ENCODE measurements at regions not wholly inside any gene's neighbourhood (a gene's known extent, or its start where the extent isn't known, plus 50 kb on each side); places are given as distances from the start of the nearest gene placed in this dataset.

- TF ChIP-seq POLR2AphosphoS5 (IDR thresholded peaks at IDR 0.05; ENCODE audit: low read depth) (no peak), CTCF (conservative IDR thresholded peaks at IDR 0.05; ENCODE audit: low read depth in 2 of 2) (peak in 1 of 2 experiments; percentile 33; a peak in 3 of 4 replicates), EZH2 (IDR thresholded peaks at IDR 0.05; ENCODE audit: low read depth, unreplicated experiment) (no peak), ZNF331 (CRISPR knock-in tag; IDR thresholded peaks at IDR 0.05; ENCODE audit: low read depth) (no peak), REST (IDR thresholded peaks at IDR 0.05; ENCODE audit: unreplicated experiment) (no peak), EZH2phosphoT487 (IDR thresholded peaks at IDR 0.05; ENCODE audit: unreplicated experiment) (no peak), JUNB (IDR thresholded peaks at IDR 0.05; ENCODE audit: unreplicated experiment) (no peak)
Measured at GRCh38 chr14:95417492-95417891, 97.8 kb upstream of the CLMN start.
